Pulmonary artery endothelial cell (primary cell): ENCODE measurements at regions not wholly inside any gene's neighbourhood (a gene's known extent, or its start where the extent isn't known, plus 50 kb on each side); places are given as distances from the start of the nearest gene placed in this dataset.
"Not testable (repeated sequence)": the region's sequence is repeated elsewhere in the genome, so short reads cannot be mapped to it uniquely, and the experiment has no call there.

Source experiments
- DNase-seq: peaks from one replicate; pipeline ENCODE4 v3.0.0-alpha.2; 2011; ENCODE audit warnings: low read depth, low spot score

DNA sequence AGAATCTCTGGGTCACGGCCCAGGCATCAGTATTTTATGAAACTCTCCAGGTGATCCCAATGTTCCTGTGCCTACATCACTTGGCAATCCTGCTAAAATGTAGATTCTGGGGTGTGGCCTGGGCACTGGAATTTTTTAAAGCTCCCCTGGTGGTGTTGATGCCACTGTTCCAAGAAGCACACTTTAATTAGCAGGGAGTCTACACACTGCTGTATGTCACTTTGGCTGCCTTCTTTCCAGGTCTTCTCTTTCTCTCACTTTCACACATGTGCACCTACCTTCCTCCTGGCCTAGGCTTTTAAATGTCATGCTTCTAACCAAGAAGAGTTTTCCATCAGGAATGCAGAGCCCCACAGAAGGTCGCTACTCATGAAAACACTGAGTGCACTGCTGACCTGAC lies 136.0 kb upstream of the ALDH1B1 start:
- no peak for DNase-seq

- no peak for DNase-seq
Measured at GRCh38 chr9:38255599-38255998, 136.9 kb upstream of the ALDH1B1 start.

DNA sequence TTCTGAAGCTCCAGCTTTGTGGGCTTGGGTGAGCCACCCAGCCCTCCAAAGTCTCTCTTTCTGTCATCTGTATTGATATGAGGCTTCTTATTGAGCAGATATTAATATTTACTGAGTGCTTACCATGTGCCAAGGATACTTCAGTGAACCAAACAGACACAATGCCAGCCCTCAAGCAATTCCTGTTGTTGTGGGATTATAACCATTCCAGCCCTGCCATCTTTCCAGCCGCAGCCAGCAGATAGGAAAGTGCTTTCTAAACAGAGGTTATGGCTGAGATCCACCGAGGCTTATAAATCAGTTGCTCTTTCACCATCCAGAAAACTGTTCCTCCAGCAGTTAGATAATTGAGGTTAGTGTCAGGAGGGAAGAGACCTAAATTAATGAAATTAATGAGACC lies 137.7 kb upstream of the ALDH1B1 start:
- DNase-seq: no peak

DNA sequence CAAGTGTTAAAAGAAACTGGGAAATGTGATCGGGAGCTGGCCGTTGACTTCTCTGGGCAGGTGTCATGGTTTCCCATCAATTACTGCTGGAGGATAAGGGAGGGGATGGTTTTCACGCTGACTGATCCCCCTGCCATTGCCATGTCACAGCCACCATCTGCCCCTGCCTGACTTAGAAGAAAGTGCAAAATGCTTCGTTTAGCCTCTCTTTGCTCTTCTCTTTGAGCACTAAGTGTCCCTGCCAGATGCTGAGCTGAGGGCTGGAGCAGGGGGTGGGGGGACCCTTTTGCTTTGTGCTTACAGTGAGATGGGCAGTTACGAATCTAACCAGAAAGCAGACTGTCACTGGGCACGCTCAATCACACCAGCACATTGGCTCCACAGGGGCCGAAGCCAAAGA lies 138.4 kb upstream of the ALDH1B1 start:
- no peak for DNase-seq

GRCh38 chr9:38253200-38253599 lies 139.3 kb upstream of the ALDH1B1 start:
- no peak for DNase-seq

DNA sequence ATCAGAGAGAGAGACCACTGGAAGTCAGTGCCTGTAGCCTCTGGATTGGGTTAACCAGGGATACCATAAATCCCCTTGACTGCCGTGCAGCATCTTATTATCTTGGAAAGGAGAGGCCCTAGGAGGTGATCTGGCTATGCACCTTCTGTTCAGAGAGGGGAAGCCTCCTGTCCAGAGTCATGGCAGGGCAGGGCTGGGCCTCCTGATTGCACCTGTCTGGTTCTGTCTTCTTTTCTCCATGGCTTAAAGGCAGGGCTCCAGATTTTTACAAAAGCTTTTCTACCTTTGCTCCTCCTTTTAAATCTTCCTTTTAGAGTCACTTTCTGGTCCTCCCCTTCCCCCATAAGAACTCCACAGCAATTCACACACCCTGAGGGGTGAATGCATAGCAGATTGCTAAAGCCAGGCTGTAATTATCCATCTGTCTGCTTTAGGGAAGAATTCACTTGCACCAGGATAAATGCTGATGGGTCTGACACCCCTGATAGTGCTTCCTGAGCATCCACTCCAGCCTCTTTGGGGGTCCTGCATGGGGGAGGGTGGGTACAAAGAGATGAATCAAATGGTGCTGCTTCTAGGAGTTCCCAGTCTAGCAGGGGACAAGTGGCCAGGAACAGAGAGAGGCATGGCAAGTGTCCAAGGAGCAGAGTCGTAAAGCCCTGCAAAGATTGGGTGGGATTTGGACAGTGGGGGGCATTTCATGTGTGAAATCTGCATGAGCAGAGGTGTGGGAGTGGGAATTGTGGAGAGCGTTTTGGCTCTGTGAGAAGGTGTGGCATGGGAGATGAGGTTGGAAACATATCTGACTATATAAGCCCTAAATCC lies 141.3 kb upstream of the ALDH1B1 start:
- no peak for DNase-seq

- no peak for DNase-seq
Measured at GRCh38 chr9:38250279-38251035, 142.0 kb upstream of the ALDH1B1 start.

GRCh38 chr9:38249587-38250210 lies 142.8 kb upstream of the ALDH1B1 start:
- no peak for DNase-seq

DNA sequence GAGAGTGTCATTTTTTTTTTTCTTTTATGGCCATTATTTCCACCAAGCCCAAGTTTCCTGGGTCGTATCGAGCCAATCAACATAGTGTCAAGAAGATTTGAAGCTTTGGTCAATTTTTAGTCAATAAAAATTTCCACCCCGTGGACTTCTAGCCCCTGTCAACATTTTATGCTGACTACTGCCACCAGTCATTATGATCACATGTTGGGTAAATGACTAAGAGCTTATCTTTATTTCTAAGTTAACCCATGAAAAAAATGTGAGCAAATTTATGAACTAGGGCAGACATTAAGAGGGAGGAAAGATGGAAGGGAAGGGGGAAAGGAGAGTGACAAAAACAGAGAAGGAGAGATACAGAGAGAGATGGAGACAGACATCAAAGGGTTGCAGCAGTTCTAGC lies 143.5 kb upstream of the ALDH1B1 start:
- DNase-seq: no peak

DNA sequence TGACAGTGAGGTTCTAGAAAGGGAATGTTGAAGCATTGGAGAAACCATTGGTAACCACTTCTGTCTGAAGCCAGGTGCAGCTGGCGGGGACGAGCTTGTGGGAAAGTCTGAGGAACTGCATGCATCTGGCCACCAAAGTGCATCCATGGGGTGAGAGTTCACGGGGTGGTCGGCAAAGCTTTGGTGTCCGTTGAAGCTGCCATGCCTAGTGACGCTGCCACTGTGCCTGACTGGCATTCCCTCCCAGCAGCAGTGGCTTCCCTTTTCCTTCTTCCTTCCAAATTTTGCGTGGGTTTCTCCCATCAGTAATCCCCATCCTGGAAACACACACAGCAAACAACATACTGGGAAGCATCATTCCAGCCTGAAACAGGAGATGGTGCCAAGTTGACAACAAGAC lies 145.7 kb upstream of the ALDH1B1 start:
- no peak for DNase-seq

DNA sequence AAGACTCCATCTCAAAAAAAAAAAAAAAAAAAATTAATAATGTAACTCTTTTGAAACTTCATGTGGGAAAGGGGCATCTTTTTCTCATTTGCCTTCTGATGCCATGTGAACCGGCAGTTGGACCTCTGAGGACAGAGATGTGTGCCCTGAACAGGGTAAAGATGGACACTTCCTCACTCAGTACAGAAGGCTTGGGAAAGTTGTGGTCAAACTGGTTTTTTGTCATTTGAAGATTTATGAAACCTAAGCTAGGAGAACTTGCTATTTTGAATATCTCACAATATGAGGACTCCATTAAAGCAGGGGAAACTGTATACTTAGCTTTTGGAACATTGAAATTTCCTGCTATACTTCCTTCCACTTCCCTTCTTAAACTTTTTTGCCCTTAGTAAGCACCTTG lies 147.5 kb upstream of the ALDH1B1 start:
- DNase-seq: no peak

GRCh38 chr9:38243993-38244392 lies 148.5 kb upstream of the ALDH1B1 start:
- DNase-seq: no peak

GRCh38 chr9:38242151-38242550 lies 150.4 kb upstream of the ALDH1B1 start:
- DNase-seq: not testable (repeated sequence)

DNA sequence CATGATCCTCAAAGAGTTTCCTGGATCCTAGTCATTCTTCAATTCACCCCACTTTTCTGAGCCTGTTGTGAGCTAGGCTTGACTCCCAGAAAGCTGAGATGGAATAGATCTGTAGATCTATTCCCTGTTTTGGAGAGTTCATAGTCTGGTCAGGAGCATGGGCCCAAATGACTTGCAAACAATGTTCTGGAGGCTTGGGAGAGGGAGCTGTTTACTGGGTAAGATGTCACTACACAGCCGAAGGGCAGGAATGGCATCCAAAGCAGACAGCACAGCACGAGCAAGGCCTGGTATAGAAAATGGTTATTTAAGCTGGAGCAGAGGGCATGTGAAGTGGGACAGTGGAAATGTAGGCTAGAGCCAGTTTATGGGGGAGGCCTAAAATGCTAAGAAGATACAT lies 152.5 kb upstream of the ALDH1B1 start:
- no peak for DNase-seq

DNA sequence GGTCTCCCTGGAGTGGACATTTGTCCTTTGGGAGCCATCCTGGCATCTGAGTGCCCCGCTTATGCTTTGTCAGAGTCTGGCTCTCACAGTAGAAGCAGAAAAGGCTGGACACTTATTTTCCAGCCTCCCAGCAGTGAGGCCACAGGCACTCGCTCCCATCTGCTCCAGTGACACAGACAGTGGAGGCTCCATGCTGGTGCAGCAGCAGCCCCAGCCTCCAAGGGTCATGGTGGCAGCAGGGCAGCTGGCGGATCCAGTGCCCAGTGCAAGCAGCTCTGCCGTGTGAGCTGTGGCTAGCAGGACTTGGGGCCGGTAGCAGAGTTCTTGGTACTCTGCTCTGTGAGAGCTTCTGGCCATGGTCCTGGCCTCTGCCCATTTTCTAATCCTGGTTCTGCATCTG lies 157.3 kb upstream of the ALDH1B1 start:
- no peak for DNase-seq

- no peak for DNase-seq
Measured at GRCh38 chr9:38234479-38235170, 157.9 kb upstream of the ALDH1B1 start.

DNA sequence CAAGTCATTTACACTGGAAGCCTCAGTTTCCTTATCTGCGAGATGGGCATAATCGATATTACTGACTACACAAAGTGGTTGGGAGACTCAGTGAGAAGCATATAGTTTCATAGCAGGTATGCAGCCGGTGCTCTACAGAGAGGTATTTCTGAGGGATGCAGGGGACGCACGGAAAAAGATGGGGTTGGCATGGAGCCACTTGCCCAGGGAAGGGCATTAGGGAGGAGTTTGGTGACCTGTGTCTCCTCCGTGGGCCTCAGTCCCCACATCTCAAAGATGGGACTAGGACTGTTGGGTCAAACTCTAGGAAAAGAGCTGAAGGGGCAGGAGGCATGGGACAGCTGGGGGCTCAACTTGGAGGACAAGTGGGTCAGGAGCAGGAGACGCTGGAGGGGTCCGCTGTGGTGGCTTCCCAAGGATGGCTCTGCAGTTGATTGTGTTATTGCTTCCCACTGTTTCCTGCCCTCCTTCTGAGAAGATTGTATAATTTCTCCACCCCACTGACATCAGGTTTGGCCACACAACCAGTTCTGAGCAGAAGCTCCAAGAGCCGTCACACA lies 158.6 kb upstream of the ALDH1B1 start:
- no peak for DNase-seq

- DNase-seq: no peak
Measured at GRCh38 chr9:38233343-38233742, 159.2 kb upstream of the ALDH1B1 start.

DNA sequence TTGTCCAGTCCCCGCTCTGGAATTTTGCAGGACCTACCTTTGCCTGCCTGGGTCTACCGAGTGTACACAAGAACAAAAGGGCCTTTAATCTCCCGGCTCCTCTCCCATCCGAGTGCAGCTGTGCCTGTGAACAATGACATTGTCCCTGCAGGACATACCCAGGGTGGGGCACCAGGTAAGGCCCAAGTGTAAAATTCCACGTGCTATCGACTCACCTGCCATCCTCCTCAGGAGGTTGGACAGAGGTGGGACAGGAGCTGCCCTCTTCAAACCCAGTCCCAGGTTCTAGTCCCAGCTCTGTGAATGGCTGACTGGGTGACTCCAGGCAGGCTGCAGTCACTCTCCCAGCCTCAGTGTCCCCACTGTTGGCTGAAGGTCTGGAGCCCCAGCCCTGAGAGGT lies 159.6 kb upstream of the ALDH1B1 start:
- DNase-seq: no peak

DNA sequence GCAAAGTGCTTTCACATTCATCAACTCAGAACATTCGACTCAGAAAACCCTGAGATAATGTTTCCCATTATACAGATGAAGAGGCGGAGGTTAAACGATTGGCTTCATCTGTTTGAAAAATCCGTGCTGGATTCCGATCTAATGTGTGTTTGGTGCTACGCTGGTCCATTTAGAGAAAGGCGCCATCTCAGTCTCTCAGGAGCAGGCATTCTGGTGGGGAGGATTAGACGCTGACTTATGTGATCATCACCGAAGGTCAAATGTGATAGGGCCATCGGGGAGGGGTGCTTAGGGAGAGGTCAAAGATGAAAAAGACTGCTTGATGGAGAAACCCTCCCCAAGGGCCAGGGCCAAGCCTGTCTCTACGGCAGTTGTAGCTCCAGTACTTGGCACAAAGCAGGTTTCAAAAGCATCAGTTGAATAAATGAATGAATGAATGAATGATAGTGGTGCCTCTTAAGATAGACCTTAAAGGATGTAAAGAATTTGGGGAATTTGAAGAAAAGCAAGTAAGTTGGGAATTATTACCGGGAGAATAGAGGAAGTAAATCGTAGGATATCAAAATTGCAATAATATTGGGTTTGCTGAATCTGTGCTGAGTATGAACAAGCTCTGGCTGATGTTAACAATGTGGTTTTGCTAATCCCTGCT lies 160.6 kb upstream of the SHB start:
- no peak for DNase-seq

GRCh38 chr9:38229104-38229500 lies 160.1 kb upstream of the SHB start:
- DNase-seq: no peak
